MM.1S (cell line): ENCODE measurements at regions not wholly inside any gene's neighbourhood (a gene's known extent, or its start where the extent isn't known, plus 50 kb on each side); places are given as distances from the start of the nearest gene placed in this dataset.

Experiments
- EZH2 ChIP-seq: fragments of 300-600 bp; sonication (generic); optimal IDR thresholded peaks from 2 replicates; pipeline ENCODE3; 2017; ENCODE audit warnings: low read depth, mild to moderate bottlenecking, antibody characterized with exemption, low read length, mixed read lengths
- TF ChIP-seq, protein P1 (sequence below): fragments of 300-600 bp; sonication (generic); IDR thresholded peaks from 2 replicates; pipeline ENCODE4 v1.5.1; 2016; ENCODE audit warnings: antibody characterized with exemption, low read length, mixed read lengths

DNA sequence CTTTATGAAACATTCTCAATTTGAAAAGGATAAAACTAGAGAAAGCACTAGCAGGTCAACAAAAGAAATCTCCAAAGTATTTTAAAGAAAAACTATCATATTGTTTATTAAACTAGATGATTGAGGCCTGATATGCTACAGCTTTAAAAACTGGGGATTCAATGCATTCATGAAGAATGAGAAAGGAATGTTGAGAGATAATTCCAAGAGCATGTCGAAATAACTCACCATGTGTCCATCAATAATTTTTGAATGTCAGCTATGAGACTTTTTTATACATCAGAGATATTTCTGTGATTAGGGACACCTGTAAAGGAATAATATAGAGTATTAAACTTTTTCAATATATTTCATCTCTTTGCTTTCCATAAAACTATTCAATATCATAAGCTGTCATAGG is 376.9 kb upstream of the REG3G start:
- TF ChIP-seq, protein P1, sequence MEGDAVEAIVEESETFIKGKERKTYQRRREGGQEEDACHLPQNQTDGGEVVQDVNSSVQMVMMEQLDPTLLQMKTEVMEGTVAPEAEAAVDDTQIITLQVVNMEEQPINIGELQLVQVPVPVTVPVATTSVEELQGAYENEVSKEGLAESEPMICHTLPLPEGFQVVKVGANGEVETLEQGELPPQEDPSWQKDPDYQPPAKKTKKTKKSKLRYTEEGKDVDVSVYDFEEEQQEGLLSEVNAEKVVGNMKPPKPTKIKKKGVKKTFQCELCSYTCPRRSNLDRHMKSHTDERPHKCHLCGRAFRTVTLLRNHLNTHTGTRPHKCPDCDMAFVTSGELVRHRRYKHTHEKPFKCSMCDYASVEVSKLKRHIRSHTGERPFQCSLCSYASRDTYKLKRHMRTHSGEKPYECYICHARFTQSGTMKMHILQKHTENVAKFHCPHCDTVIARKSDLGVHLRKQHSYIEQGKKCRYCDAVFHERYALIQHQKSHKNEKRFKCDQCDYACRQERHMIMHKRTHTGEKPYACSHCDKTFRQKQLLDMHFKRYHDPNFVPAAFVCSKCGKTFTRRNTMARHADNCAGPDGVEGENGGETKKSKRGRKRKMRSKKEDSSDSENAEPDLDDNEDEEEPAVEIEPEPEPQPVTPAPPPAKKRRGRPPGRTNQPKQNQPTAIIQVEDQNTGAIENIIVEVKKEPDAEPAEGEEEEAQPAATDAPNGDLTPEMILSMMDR, result no peak
- no peak for TF ChIP-seq EZH2
